Type B pancreatic cell (in vitro differentiated cells): ENCODE measurements at regions not wholly inside any gene's neighbourhood (a gene's known extent, or its start where the extent isn't known, plus 50 kb on each side); places are given as distances from the start of the nearest gene placed in this dataset.

Source experiments
- DNase-seq: peaks from one replicate; pipeline ENCODE4 v3.0.0; 2021; ENCODE audit warnings: mixed read lengths; ENCODE audit not compliant: unreplicated experiment; ENCODE audit errors: extremely low spot score
- H3K27ac Mint-ChIP-seq: 2 replicates; pipeline ENCODE4 v1.8.0; 2021; ENCODE audit warnings: mild to moderate bottlenecking, mixed read lengths
- H3K27me3 Mint-ChIP-seq: 2 replicates; pipeline ENCODE4 v1.8.0; 2021; ENCODE audit warnings: mixed read lengths
- H3K36me3 Mint-ChIP-seq: 2 replicates; pipeline ENCODE4 v1.8.0; 2021; ENCODE audit warnings: mixed read lengths
- H3K4me1 Mint-ChIP-seq: one replicate; pipeline ENCODE4 v1.8.0; 2021; ENCODE audit warnings: mixed read lengths; ENCODE audit not compliant: unreplicated experiment
- H3K4me3 Mint-ChIP-seq: 2 replicates; pipeline ENCODE4 v1.8.0; 2021; ENCODE audit warnings: mild to moderate bottlenecking, mixed read lengths
- H3K9me3 Mint-ChIP-seq: 2 replicates; pipeline ENCODE4 v1.8.0; 2021; ENCODE audit warnings: mixed read lengths
- TF ChIP-seq, protein P1 (sequence below): fragments of 200-600 bp; sonication (generic); conservative IDR thresholded peaks from 2 replicates; pipeline ENCODE4 v1.5.0; 2021; ENCODE audit warnings: antibody characterized with exemption, mild to moderate bottlenecking

DNA sequence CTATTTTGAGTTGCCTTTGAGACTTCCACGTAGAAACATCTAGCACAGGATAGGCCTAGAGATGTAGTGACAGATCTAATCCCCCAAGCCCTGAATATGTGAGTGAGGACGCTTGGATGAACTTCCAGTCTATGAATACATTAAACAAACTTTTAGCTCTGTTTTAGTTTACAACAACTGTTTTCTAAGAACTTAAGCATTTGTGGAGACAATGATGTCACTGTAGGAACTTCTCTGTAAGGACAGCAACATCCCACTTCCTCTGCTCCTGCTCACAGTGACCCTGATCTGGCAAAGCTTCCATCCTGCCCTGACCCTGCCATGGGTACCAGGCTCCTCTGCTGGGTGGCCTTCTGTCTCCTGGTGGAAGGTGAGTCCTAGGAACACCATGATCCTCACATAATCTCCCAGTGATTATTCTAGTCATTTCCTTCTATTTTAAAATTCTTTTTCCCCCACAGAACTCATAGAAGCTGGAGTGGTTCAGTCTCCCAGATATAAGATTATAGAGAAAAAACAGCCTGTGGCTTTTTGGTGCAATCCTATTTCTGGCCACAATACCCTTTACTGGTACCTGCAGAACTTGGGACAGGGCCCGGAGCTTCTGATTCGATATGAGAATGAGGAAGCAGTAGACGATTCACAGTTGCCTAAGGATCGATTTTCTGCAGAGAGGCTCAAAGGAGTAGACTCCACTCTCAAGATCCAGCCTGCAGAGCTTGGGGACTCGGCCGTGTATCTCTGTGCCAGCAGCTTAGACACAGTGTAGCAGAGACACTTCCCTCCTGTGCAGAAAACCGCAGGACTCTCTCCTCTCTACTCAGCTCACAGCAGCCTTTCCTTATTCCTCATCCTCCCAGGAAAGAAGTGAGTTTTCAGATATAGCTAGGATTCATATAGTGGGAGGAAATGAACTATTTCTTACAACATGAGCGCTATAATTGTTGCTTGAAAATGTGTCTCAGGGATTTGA is 194.4 kb upstream of the PRSS1 start:
- Mint-ChIP-seq H3K36me3 (no peaks in the 10 kb centered on the region), H3K9me3 (no peaks in the 10 kb centered on the region), H3K4me3 (no peak overlapping the region), H3K27me3 (peaks cover 4% of the 10 kb centered on the region), H3K27ac (no peak overlapping the region), H3K4me1 (no peaks in the 10 kb centered on the region)
- DNase-seq = no peak
- TF ChIP-seq, protein P1, sequence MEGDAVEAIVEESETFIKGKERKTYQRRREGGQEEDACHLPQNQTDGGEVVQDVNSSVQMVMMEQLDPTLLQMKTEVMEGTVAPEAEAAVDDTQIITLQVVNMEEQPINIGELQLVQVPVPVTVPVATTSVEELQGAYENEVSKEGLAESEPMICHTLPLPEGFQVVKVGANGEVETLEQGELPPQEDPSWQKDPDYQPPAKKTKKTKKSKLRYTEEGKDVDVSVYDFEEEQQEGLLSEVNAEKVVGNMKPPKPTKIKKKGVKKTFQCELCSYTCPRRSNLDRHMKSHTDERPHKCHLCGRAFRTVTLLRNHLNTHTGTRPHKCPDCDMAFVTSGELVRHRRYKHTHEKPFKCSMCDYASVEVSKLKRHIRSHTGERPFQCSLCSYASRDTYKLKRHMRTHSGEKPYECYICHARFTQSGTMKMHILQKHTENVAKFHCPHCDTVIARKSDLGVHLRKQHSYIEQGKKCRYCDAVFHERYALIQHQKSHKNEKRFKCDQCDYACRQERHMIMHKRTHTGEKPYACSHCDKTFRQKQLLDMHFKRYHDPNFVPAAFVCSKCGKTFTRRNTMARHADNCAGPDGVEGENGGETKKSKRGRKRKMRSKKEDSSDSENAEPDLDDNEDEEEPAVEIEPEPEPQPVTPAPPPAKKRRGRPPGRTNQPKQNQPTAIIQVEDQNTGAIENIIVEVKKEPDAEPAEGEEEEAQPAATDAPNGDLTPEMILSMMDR = no peak

DNA sequence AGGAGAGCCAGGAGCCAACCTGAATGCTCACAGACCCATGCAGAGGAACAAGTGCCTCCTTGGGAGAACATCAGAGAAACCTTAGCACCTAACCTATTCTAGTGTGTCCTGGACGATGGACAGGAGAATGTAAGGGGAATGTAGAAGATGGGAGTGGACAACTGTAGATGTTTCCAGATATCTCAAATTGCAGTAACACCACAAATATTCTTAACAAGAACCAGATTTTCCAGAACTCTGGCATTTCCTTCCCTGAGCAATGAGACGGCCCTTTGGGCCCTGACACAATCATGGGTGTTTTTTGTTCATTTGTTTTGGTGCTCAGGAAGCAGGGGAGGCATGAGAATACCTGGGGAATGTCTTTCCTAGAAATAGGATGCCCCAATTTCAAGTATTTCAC is 196.1 kb upstream of the PRSS1 start:
- no peak overlapping the region for H3K27ac Mint-ChIP-seq

DNA sequence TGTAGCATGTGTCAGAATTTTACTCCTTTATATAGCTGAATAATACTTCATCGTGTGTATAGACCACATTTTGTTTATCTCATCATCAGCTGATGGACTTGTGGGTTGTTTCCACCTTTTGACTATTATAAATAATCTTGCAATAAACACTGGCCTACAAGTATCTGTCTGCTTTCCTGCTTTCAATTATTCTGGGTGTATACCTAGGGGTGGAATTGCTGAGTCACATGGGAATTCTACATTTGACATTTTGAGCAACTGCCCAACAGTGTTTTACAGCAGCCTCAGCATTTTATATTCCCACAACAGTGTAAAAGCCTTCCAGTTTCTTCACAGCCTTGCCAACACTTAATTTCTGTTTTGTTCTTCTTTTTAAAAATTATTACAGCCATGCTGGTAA is 200.3 kb upstream of the PRSS1 start:
- TF ChIP-seq, protein P1 = no peak
- Mint-ChIP-seq H3K4me3 (no peak overlapping the region), H3K27me3 (no peaks in the 10 kb centered on the region), H3K36me3 (no peaks in the 10 kb centered on the region), H3K9me3 (no peaks in the 10 kb centered on the region), H3K27ac (peak overlapping the region; percentile 29), H3K4me1 (no peaks in the 10 kb centered on the region)
- DNase-seq = no peak

More for the DNA sequence above, 196.1 kb upstream of the PRSS1 start:
- no peak for DNase-seq
- Mint-ChIP-seq H3K27me3 (peaks cover 4% of the 10 kb centered on the region), H3K36me3 (no peaks in the 10 kb centered on the region), H3K4me3 (no peak overlapping the region), H3K9me3 (no peaks in the 10 kb centered on the region), H3K4me1 (no peaks in the 10 kb centered on the region)
- TF ChIP-seq, protein P1 = no peak

DNA sequence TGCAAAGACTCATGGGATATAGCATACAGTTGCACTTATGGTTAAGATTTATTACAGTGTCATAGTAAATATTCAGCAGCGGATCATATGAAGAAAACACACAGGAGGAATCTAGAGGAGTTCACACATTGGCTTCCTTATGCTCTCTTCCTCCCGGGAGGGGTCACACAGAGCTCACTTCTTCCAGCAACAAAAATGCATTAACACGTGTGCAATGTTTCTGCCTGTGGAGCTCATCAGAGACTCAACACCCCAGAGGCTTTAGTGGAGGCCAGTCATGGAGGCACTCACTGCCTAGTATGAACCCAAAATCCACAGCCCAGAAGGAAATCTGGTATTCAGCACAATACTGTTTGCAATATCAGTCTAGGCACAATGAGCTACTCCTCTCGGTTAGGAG is 202.8 kb upstream of the PRSS1 start:
- Mint-ChIP-seq H3K4me1 (no peaks in the 10 kb centered on the region), H3K27ac (no peak overlapping the region), H3K9me3 (no peaks in the 10 kb centered on the region), H3K4me3 (no peak overlapping the region), H3K36me3 (no peaks in the 10 kb centered on the region), H3K27me3 (no peaks in the 10 kb centered on the region)
- TF ChIP-seq, protein P1 = no peak
- no peak for DNase-seq

DNA sequence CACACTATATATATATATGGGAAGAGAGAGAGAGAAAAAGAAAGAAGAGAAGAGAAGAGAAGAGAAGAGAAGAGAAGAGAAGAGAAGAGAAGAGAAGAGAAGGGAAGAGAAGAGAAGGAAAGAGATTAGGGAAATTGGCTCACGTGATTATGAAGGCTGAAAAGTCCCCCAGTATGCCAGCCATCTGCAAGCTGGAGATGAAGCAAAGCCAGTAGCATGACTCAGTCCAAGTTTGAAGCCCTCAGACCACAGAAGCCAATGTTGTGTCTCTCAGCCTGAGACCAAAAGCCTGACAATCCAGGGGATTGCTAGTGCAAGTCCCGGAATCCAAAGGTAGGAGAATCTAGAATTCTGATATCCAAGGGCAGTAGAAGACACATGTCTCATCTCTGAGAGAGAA is 206.3 kb upstream of the PRSS1 start:
- Mint-ChIP-seq H3K4me1 (no peaks in the 10 kb centered on the region), H3K4me3 (no peak overlapping the region), H3K27me3 (no peaks in the 10 kb centered on the region), H3K36me3 (no peaks in the 10 kb centered on the region), H3K9me3 (no peaks in the 10 kb centered on the region), H3K27ac (no peak overlapping the region)
- no peak for DNase-seq
- TF ChIP-seq, protein P1 = no peak
